ENCODE measurements at regions not wholly inside any gene's neighbourhood (a gene's known extent, or its start where the extent isn't known, plus 50 kb on each side); places are given as distances from the start of the nearest gene placed in this dataset.

DNA sequence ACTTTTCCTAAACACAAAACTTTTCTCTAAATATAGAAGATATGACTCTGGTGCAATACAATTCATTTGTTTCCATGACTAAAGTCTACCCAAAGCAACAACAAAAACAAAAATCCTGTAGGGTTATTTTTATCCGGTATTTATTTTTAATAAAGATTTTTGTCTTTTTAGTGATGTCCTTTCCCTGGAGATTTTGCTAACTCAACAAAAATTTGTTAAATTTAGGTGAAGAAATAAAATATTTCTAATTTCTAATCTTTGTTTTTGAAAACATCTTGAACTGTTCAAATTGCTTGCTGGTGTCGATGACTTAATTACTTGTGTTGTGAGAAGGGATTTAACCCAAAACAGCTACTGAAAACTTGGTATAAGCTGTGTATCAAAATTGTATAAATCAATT is 741.8 kb downstream of the HDGFL1 start:
- Histone ChIP-seq H3K9me3 (ENCODE audit: control insufficient read depth, insufficient read depth, low read depth, low read length) (no peaks in the 10 kb centered on the region), H3K27ac (ENCODE audit: extremely low read depth, low read depth, low read length) (no peak overlapping the region), H3K36me3 (ENCODE audit: control insufficient read depth in 2 of 2, insufficient read depth in 1 of 2, low read length in 2 of 2) (no peaks in the 10 kb centered on the region), H3K4me1 (ENCODE audit: control insufficient read depth, insufficient read depth, low read length) (no peaks in the 10 kb centered on the region), H3K4me3 (ENCODE audit: low read depth, low read length) (no peak overlapping the region)
- ChIA-PET POLR2A (no interaction called here), CTCF (no interaction called here)
- TF ChIP-seq ZNF645 (tag by site-specific recombination; IDR thresholded peaks at IDR 0.05) (no peak), ZNF23 (tag by site-specific recombination; IDR thresholded peaks at IDR 0.05; ENCODE audit: borderline replicate concordance) (no peak), TRIM28 (IDR thresholded peaks at IDR 0.05; ENCODE audit: borderline replicate concordance, low read length) (no peak), ZNF169 (tag by site-specific recombination; IDR thresholded peaks at IDR 0.05) (no peak), ELK4 (IDR thresholded peaks at IDR 0.05; ENCODE audit: borderline replicate concordance, low read depth, low read length) (no peak), ZNF555 (tag by site-specific recombination; conservative IDR thresholded peaks at IDR 0.05) (no peak), ZBTB6 (tag by site-specific recombination; IDR thresholded peaks at IDR 0.05) (no peak), ZNF776 (tag by site-specific recombination; IDR thresholded peaks at IDR 0.05; ENCODE audit: borderline replicate concordance) (no peak), ZNF223 (tag by site-specific recombination; IDR thresholded peaks at IDR 0.05) (no peak), ZSCAN16 (tag by site-specific recombination; IDR thresholded peaks at IDR 0.05) (no peak), ZNF830 (tag by site-specific recombination; IDR thresholded peaks at IDR 0.05; ENCODE audit: low read depth) (no peak), AEBP2 (tag by site-specific recombination; IDR thresholded peaks at IDR 0.05; ENCODE audit: borderline replicate concordance) (no peak), ZBTB7A (tag by site-specific recombination; IDR thresholded peaks at IDR 0.05; ENCODE audit: low read depth) (no peak), ZNF16 (tag by site-specific recombination; IDR thresholded peaks at IDR 0.05; ENCODE audit: low read depth) (no peak), PRDM1 (tag by site-specific recombination; IDR thresholded peaks at IDR 0.05) (no peak), GFI1B (tag by site-specific recombination; IDR thresholded peaks at IDR 0.05) (no peak), ZNF660 (tag by site-specific recombination; IDR thresholded peaks at IDR 0.05) (no peak)
- TF ChIP-seq, protein P1, sequence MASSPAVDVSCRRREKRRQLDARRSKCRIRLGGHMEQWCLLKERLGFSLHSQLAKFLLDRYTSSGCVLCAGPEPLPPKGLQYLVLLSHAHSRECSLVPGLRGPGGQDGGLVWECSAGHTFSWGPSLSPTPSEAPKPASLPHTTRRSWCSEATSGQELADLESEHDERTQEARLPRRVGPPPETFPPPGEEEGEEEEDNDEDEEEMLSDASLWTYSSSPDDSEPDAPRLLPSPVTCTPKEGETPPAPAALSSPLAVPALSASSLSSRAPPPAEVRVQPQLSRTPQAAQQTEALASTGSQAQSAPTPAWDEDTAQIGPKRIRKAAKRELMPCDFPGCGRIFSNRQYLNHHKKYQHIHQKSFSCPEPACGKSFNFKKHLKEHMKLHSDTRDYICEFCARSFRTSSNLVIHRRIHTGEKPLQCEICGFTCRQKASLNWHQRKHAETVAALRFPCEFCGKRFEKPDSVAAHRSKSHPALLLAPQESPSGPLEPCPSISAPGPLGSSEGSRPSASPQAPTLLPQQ (tag by site-specific recombination; IDR thresholded peaks at IDR 0.05), result no peak

- ChIA-PET CTCF (no interaction called here), POLR2A (interaction anchor here (0.5 kb wide), 1 partner anchor 965 kb away, joined by 4 read pairs; no protein-coding TSS in a partner anchor)
- Histone ChIP-seq H3K4me1 (ENCODE audit: control insufficient read depth, insufficient read depth, low read length) (no peaks in the 10 kb centered on the region), H3K9me3 (ENCODE audit: control insufficient read depth, insufficient read depth, low read depth, low read length) (no peaks in the 10 kb centered on the region), H3K36me3 (ENCODE audit: control insufficient read depth in 2 of 2, insufficient read depth in 1 of 2, low read length in 2 of 2) (no peaks in the 10 kb centered on the region), H3K4me3 (ENCODE audit: low read depth, low read length) (no peak overlapping the region), H3K27ac (ENCODE audit: extremely low read depth, low read depth, low read length) (no peak overlapping the region)
- TF ChIP-seq ZNF501 (tag by site-specific recombination; IDR thresholded peaks at IDR 0.05), result no peak
- no peak for TF ChIP-seq ZNF544 (tag by site-specific recombination; IDR thresholded peaks at IDR 0.05)
- TF ChIP-seq SCRT2 (tag by site-specific recombination; IDR thresholded peaks at IDR 0.05), result no peak
- TF ChIP-seq ZNF16 (tag by site-specific recombination; IDR thresholded peaks at IDR 0.05; ENCODE audit: low read depth), result no peak
- no peak for TF ChIP-seq ZNF175 (tag by site-specific recombination; IDR thresholded peaks at IDR 0.05)
- TF ChIP-seq ZNF335 (tag by site-specific recombination; conservative IDR thresholded peaks at IDR 0.05), result no peak
- TF ChIP-seq ZNF248 (tag by site-specific recombination; IDR thresholded peaks at IDR 0.05), result no peak
- peak; percentile 35 for TF ChIP-seq SETDB1 (IDR thresholded peaks at IDR 0.05; ENCODE audit: insufficient read length, low read length)
Observed at GRCh38 chr6:23316131-23316530, 746.8 kb downstream of the HDGFL1 start.
